SKM-1 (cell line): ENCODE measurements at regions not wholly inside any gene's neighbourhood (a gene's known extent, or its start where the extent isn't known, plus 50 kb on each side); places are given as distances from the start of the nearest gene placed in this dataset.
"Not testable (repeated sequence)": the region's sequence is repeated elsewhere in the genome, so short reads cannot be mapped to it uniquely, and the experiment has no call there.

Experiments used
- DNase-seq: peaks from one replicate; lab custom pipeline; 2025; ENCODE audit not compliant: unreplicated experiment; lab: John Stamatoyannopoulos, UW

DNA sequence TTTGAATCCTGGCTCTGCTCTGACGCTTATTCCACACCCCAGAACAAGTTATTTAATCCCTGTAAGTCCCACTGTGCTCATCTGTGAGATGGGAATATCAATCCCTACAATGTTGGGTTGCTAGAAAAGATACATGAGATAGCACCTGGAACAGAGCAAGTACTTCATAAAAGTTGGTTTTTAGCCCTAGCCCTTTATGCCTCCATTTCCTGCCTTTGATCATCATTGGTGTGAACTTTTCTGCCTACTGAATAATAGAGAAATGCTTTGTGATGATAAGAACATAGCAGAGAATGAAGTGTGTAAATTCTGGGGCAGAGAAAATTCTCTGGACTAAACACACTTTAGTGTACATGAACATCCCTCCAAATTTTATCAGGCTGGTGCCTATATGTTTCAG, 90.3 kb upstream of the RANBP6 start:
- no peak for DNase-seq

DNA sequence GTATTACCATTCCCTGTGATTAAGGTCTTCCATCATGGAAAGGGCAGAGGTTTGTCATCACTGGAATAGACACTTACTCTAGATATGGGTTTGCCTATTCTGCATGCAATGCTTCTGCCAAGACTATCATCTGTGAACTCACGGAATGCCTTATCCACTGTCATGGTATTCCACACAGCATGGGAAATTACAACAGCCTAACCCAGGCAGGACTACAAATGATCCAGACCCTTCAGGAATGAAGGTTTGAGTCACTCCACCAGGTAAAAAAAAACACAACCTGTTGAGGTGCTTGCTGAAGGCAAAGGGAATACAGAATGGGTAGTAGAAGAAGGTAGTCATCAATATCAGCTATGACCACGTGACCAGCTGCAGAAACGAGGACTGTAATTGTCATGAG, 89.0 kb upstream of the RANBP6 start:
- DNase-seq, result not testable (repeated sequence)

DNA sequence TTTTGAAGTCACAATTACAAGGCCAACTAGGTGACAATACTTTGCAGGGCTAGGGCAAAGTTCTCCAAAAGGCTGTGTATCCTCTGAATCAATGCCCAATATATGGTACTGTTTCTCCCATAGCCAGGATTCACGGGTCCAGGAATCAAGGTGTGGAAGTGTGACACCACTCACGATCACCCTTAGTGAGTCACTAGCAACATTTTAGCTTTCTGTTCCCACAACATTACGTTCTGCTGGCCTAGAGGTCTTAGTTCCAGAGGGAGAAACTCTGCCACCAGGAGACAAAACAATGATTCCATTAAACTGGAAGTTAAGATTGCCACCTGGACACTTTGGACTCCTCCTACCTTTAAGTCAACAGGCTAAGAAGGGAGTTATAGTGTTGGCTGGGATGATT, 88.5 kb upstream of the RANBP6 start:
- DNase-seq, result not testable (repeated sequence)

GRCh38 chr9:6102336-6102987, 87.0 kb upstream of the RANBP6 start:
- not testable (repeated sequence) for DNase-seq

DNA sequence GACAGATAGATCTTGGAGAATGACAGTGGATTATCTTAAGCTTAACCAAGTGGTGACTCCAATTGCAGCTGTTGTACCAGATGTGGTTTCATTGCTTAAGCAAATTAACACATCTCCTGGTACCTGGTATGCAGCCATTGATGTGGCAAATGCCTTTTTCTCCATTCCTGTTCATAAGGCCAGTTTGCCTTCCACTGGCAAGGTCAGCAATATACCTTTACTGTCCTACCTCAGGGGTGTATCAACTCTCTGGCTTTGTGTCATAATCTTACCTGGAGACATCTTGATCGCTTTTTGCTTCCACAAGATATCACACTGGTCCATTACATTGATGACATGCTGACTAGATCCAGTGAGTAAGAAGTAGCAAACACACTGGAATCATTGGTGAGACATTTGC, 86.3 kb upstream of the RANBP6 start:
- not testable (repeated sequence) for DNase-seq

DNA sequence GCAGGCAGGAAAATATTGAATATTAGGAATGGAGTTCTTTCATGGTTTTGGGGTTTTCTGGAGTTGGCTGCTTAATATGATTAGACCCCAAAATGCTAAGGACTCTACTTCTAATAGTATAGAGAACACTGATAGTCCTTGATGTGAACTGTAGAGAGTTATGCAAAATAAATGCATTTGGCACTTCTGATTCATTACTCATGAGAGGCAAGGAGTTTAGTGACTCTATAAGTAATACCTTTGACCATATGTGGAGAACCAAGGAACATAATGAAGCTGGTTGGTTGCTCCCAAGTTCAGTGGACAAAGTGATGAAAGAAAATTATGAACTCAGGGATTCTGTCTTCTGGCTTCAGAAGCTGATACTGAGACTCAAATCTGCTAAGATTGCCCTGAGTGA, 83.9 kb upstream of the RANBP6 start:
- DNase-seq, result not testable (repeated sequence)

- no peak for DNase-seq
Measured at GRCh38 chr9:6098431-6098830, 83.0 kb upstream of the RANBP6 start.

DNA sequence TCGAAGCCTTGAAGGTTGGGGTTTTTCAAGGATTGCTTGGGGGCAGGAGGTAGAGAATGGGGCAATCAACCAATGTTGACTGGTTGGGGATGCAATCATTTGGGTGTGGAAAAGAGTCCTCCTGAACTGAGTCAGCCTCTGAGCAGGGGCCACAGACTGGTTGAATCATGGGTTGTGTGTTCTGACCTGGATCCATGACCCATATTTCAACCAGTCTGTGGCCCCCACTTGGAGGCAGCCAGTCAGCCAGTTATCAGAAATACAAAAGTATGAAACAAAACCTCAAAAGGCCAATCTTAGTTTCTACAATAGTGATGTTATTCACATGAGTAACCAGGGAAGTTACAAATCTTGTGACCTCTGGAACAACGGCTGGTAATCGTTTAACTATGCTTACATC, 81.4 kb upstream of the RANBP6 start:
- no peak for DNase-seq

- no peak for DNase-seq
Measured at GRCh38 chr9:6090277-6091210, 75.1 kb upstream of the RANBP6 start.

DNA sequence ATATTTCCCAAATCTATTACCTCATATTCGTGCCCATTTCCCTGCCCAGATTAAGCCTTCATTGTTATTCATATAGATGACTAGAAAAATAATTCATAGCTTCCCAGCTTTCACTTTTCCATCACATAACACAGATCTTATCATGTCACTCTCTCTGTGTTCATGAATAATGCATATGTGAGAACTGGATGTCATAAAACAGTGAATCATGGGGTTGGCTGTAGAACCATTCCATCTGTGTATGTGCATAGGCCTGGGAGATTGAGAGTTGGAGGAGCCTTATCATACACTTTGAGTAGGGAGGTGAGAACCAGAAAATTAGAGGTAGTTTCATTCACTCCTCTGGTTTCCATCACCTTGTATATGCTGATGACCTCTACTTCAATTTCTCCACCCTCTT, 73.9 kb upstream of the RANBP6 start:
- DNase-seq, result no peak

DNA sequence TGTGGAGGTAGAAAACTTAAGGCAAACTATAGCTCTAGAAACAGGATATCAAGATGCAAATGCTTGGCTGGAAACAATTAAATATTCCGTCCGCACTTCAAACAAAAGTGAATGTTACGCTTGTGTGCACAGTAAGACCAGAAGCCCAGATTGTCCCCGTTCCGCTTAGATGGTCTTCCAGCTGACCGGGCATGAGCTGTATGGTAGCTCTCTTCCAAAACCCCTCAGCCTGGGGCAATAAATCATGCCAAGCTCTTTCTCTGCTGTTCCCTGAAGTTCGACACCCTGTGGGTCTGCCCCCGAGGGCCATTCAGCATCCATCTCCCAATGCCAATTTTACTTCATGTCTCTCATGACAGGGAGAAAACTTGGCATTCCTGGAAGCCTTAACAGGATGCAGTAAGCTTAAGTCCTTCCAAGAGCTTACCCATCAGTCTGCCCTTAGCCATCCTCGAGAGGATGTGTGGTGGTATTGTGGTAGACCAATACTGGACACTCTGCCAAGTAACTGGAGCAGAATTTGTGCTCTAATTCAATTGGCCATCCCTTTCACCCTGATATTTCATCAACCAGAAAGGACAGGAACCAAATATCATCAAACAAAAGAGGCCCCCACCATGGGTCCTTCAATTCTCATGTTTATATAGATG, 70.7 kb upstream of the RANBP6 start:
- DNase-seq, result no peak

GRCh38 chr9:6080154-6080716, 64.8 kb upstream of the RANBP6 start:
- no peak for DNase-seq

- no peak for DNase-seq
Measured at GRCh38 chr9:6079386-6079785, 64.0 kb upstream of the RANBP6 start.

DNA sequence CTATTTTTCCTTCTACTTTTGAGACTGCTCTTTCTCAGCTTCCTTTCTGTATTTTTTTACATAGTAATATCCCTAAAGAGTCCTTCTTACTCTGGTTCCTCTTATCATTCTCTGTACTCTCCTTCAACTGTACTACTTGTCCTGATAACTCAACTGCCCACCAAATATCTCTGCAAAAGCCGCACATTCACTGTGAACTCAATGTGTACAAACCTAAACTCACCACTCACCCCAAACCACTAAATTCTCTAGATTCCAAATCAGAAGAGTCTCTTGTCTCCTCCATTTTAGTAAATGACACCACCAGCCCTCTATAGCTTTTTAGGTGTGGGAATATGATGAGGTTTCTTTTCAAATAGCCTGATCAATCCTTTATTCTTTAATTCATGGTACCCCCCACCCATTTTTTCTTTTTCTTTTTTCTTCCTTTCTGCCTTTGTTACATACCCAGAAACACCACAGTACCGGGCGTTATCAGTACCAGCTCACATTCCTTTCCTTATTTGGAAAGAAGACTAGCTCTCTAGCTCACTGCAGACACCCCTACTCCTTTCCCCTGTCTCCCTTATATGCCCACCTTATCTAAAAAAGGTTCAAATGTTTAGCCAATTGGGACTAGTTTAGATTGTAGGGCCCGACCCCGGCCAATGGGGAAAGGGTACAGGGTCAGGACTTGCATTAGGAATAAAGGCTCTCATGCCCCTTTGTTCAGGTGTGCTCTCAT, 63.1 kb upstream of the RANBP6 start:
- no peak for DNase-seq

DNA sequence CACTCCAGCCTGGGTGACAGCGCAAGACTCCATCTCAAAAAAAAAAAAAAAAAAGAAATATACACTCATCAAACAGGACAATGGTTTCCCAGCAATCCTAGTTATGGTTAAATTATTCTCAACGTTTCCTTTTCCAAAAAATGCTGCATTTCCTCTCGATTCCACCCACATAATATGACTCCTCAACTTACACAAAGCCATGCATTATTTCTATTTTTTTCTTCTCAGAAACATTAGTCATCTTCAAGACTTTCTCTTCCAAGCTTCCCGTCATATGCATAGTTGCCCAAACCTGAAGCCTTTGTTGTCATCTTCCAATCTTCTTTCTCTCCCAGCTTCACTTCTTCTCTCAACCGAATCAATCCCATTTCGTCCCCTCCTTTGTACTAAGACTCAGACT, 61.4 kb upstream of the RANBP6 start:
- DNase-seq, result no peak

- no peak for DNase-seq
Measured at GRCh38 chr9:6073731-6074130, 58.3 kb upstream of the RANBP6 start.

DNA sequence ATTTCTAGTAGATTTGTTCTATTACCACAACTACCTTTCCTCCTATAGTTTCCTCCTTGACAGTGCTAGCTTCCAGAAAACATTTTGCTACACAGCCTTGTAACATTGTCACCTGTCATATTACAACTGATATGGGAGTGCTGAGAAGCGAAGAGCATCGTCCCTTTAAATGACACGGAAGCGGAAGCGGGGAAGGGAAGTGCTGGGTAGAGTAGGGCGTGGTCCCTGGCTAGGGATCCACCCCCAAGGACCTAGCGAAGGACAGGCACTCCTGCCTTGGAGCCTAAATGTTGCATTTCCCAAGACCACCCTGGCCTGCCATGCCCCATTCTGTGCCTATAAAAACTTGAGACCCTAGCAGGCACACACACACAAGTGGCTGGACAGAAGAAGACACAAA, 57.4 kb upstream of the RANBP6 start:
- no peak for DNase-seq

- DNase-seq, result peak; percentile 12
Measured at GRCh38 chr9:6072453-6072852, 57.0 kb upstream of the RANBP6 start.

- DNase-seq, result peak; percentile 17
Measured at GRCh38 chr9:6068983-6069382, 53.6 kb upstream of the RANBP6 start.

DNA sequence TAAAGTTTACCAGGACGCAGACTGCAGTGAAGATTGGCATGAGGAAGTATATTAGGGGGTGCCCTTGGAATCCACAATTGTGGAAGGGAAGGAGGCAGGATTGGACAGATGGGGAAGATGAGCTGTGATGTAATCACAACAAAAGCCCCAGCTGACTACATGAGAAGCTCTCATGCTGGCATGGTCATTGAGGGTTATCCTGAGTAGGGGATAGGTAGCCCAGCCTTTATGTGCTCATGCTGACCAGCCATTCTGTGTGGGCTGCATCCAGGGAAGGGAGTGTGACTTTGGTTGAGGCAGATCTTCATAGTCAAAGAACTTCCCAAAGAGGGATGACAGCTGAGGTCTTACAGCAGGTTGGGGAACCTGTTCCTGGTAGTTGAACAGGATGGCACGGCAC, 52.0 kb upstream of the RANBP6 start:
- DNase-seq, result no peak
